Karpas-422 (cell line): ENCODE measurements at regions not wholly inside any gene's neighbourhood (a gene's known extent, or its start where the extent isn't known, plus 50 kb on each side); places are given as distances from the start of the nearest gene placed in this dataset.

Experiments
- DNase-seq: peaks from one replicate; pipeline ENCODE4 v3.0.0-alpha.2; 2015
- H2AFZ ChIP-seq: fragments of 200-600 bp; sonication (generic); 2 replicates; pipeline ENCODE4 v1.6.1; 2014; ENCODE audit warnings: antibody characterized with exemption, low read length, mixed read lengths
- H3K27ac ChIP-seq: fragments of 200-600 bp; sonication (generic); 2 replicates; pipeline ENCODE4 v1.5.1; 2014; ENCODE audit warnings: mild to moderate bottlenecking, low read length, moderate library complexity
- H3K27me3 ChIP-seq: fragments of 200-600 bp; sonication (generic); 2 replicates; pipeline ENCODE4 v1.6.1; 2014; ENCODE audit warnings: low read length, mixed read lengths
- H3K36me3 ChIP-seq: fragments of 200-600 bp; sonication (generic); 2 replicates; pipeline ENCODE4 v1.6.1; 2014; ENCODE audit warnings: low read length, mixed read lengths; ENCODE audit not compliant: insufficient read depth
- H3K4me1 ChIP-seq: fragments of 200-600 bp; sonication (generic); 2 replicates; pipeline ENCODE4 v1.6.1; 2014; ENCODE audit warnings: mild to moderate bottlenecking, low read length, mixed read lengths
- H3K4me2 ChIP-seq: fragments of 200-600 bp; sonication (generic); 2 replicates; pipeline ENCODE4 v1.6.1; 2014; ENCODE audit warnings: low read length, low read depth, mild to moderate bottlenecking; ENCODE audit not compliant: poor library complexity, severe bottlenecking
- H3K4me3 ChIP-seq: fragments of 200-600 bp; sonication (generic); 2 replicates; pipeline ENCODE4 v1.5.1; 2014; ENCODE audit warnings: mild to moderate bottlenecking, antibody characterized with exemption, low read length, mixed read lengths
- H3K79me2 ChIP-seq: fragments of 200-600 bp; sonication (generic); 2 replicates; pipeline ENCODE4 v1.6.1; 2014; ENCODE audit warnings: mild to moderate bottlenecking, low read length, mixed read lengths
- H3K9ac ChIP-seq: fragments of 200-600 bp; sonication (generic); 2 replicates; pipeline ENCODE4 v1.6.0; 2014; ENCODE audit warnings: low read length
- H3K9me2 ChIP-seq: fragments of 200-600 bp; sonication (generic), shearing (Covaris generic); replicated peaks from 2 replicates; pipeline ENCODE4 v1.6.0; 2014; ENCODE audit warnings: mild to moderate bottlenecking, low read length, moderate library complexity; ENCODE audit not compliant: insufficient read depth
- H3K9me3 ChIP-seq: fragments of 300-700, 200-600 bp; sonication (generic); 2 replicates; pipeline ENCODE4 v1.6.1; 2014; ENCODE audit warnings: low read length, mixed read lengths
- H4K20me1 ChIP-seq: fragments of 200-600 bp; sonication (generic); 2 replicates; pipeline ENCODE4 v1.6.1; 2014; ENCODE audit warnings: mild to moderate bottlenecking, antibody characterized with exemption, low read length, low read depth; ENCODE audit not compliant: insufficient read depth

DNA sequence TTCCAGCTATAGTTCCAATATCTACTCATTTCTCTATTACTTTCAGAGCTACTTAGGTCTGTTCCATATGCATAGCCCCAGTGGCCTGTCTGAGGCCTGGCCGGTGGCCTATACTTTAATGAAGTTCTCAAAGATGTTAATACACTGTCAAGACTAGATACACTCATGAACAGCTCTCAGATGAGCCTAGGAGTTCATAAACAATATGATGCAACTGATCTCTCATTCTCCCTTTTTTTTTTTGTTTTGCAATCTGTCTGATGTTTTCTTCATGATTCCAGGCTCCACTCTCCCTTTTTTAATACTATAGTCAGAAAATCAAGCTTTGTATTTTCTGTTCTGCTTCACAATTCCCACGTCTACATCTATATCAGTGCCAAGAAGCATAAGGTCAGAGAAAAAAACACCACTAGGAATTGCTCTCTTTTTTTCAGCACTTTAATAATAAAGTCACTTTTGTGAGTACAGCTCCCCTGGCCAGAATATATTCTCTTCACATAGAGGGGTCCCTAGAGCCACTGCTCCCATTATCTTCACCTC is 321.0 kb downstream of the C7orf25 start:
- Histone ChIP-seq H3K4me1 (no peaks in the 10 kb centered on the region), H2AFZ (no peak overlapping the region), H3K27ac (no peak overlapping the region), H3K4me3 (no peak overlapping the region), H3K9me3 (no peaks in the 10 kb centered on the region), H3K36me3 (no peaks in the 10 kb centered on the region), H3K79me2 (no peaks in the 10 kb centered on the region), H3K4me2 (no peak overlapping the region), H3K9ac (no peak overlapping the region), H3K27me3 (no peaks in the 10 kb centered on the region), H4K20me1 (no peaks in the 10 kb centered on the region), H3K9me2 (no peaks in the 10 kb centered on the region)
- no peak for DNase-seq

DNA sequence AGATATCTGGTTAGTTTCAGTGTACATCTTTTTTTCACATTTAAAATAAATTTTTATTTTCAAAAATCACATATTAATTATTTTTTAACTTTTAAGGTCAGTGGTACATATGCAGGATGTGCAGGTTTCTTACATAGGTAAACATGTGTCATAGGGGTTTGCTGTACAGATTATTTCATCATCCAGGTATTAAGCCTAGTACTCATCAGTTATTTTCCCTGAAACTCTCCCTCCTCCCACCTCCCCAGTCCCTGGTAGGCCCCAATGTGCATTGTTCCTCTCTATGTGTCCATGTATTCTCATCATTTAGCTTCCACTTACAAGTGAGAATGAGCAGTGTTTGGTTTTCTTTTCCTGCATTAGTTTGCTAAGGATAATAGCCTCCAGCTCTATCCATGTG is 323.0 kb downstream of the C7orf25 start:
- H3K9me3 ChIP-seq: no peaks in the 10 kb centered on the region
- no peaks in the 10 kb centered on the region for H3K9me2 ChIP-seq
- H3K4me1 ChIP-seq: no peaks in the 10 kb centered on the region
- H3K4me2 ChIP-seq: no peak overlapping the region
- H3K9ac ChIP-seq: no peak overlapping the region
- no peak overlapping the region for H3K4me3 ChIP-seq
- no peaks in the 10 kb centered on the region for H3K79me2 ChIP-seq
- no peak for DNase-seq
- H3K27me3 ChIP-seq: no peaks in the 10 kb centered on the region
- H3K36me3 ChIP-seq: no peaks in the 10 kb centered on the region
- H4K20me1 ChIP-seq: no peaks in the 10 kb centered on the region
- H2AFZ ChIP-seq: no peak overlapping the region
- H3K27ac ChIP-seq: no peak overlapping the region

DNA sequence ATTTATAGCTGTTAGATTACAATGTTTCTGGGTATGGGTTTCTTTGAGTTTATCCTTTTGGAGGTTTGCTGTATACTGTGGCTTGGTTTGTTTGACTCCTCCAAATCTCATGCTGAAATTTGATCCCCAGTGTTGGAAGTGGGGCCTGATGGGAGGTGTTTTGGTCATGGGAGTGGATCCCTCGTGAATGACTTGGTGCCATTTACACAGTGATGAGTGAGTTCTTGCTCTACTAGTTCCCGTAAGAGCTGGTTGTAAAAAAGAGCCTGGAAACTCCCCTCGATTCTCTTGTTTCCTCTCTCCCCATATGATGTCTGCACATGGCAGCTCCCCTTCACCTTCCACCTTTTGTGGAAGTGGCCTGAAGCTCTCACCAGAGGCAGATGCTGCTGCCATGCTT is 324.1 kb downstream of the C7orf25 start:
- no peak for DNase-seq
- Histone ChIP-seq H2AFZ (no peak overlapping the region), H3K4me1 (no peaks in the 10 kb centered on the region), H3K27me3 (no peaks in the 10 kb centered on the region), H3K79me2 (no peaks in the 10 kb centered on the region), H3K27ac (no peak overlapping the region), H3K9ac (no peak overlapping the region), H3K9me3 (no peaks in the 10 kb centered on the region), H3K4me3 (no peak overlapping the region), H3K36me3 (no peaks in the 10 kb centered on the region), H3K9me2 (no peaks in the 10 kb centered on the region), H4K20me1 (no peaks in the 10 kb centered on the region), H3K4me2 (no peak overlapping the region)

DNA sequence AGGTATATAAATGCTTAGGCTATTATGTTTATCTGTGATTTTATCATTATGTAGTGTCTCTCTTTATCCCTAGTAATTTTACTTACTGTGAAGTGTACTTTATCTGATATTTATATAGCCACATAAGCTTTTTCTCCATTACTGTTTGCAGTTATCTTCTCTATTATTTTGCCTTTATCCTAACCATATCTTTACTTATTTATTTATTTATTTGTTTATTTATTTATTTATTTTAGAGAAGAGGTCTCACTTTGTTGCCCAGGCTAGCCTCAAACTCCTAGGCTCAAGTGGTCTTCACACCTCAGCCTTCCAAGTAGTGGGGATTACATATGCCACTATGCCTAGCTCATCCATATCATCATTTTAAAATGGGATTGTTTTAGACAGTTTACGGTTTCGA is 331.8 kb downstream of the C7orf25 start:
- Histone ChIP-seq H3K36me3 (no peaks in the 10 kb centered on the region), H3K27ac (no peak overlapping the region), H3K9me2 (no peaks in the 10 kb centered on the region), H4K20me1 (no peaks in the 10 kb centered on the region), H3K4me1 (no peaks in the 10 kb centered on the region), H3K4me3 (no peak overlapping the region), H2AFZ (no peak overlapping the region), H3K9ac (no peak overlapping the region), H3K9me3 (peaks cover 7% of the 10 kb centered on the region; the same call in 1 of the 2 replicates), H3K27me3 (no peaks in the 10 kb centered on the region), H3K4me2 (no peak overlapping the region), H3K79me2 (no peaks in the 10 kb centered on the region)
- DNase-seq: no peak

DNA sequence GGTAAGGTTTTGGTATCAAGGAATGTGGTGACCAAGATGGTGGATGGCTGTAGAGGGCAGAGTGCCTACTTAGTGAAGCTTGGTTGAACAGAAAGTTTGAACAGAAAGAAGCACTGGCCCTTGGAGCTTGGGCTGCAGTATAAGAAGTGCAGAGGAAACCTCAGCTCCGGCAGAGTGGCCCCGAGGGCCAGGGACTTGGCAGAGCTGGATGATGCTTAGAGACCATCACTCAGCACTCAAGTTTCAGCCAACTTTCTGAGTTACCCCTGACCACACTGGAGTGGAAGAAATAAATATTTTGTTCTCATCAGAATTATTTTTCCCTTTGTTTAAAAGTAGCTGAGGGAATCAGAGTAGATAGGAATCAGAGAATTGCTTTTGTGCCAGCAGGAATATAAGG is 336.7 kb downstream of the C7orf25 start:
- no peak for DNase-seq
- no peak overlapping the region for H3K9ac ChIP-seq
- no peaks in the 10 kb centered on the region for H3K79me2 ChIP-seq
- H3K4me3 ChIP-seq: no peak overlapping the region
- no peaks in the 10 kb centered on the region for H3K27me3 ChIP-seq
- H3K27ac ChIP-seq: no peak overlapping the region
- no peaks in the 10 kb centered on the region for H3K4me1 ChIP-seq
- no peak overlapping the region for H3K4me2 ChIP-seq
- no peaks in the 10 kb centered on the region for H4K20me1 ChIP-seq
- H3K36me3 ChIP-seq: no peaks in the 10 kb centered on the region
- H3K9me2 ChIP-seq: no peaks in the 10 kb centered on the region
- H2AFZ ChIP-seq: no peak overlapping the region
- peaks cover 7% of the 10 kb centered on the region; the same call in 1 of the 2 replicates for H3K9me3 ChIP-seq

DNA sequence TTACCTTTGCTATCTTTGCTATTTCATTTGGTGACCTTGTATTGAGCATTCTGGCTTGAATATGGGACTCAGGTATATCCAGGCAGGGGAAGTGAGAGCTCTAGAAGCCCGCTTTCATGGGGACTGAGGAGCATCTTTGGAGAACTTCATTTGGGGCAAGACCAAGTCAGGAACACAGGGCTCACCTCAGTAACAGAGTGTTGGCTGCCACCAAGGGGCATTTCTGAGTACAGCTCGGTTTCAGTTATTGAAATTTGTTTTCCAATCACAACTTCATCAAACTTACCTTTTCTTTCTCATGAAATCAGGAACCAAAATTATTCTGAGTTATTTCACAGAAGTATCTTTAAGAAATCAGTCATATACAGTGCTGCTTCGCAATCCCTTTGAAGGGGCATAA is 337.2 kb downstream of the C7orf25 start:
- Histone ChIP-seq H4K20me1 (no peaks in the 10 kb centered on the region), H3K27me3 (no peaks in the 10 kb centered on the region), H3K9ac (no peak overlapping the region), H3K4me2 (no peak overlapping the region), H3K4me1 (no peaks in the 10 kb centered on the region), H3K4me3 (no peak overlapping the region), H3K9me3 (peaks cover 5% of the 10 kb centered on the region; the same call in 1 of the 2 replicates), H3K36me3 (no peaks in the 10 kb centered on the region), H2AFZ (no peak overlapping the region), H3K79me2 (no peaks in the 10 kb centered on the region), H3K27ac (no peak overlapping the region), H3K9me2 (no peaks in the 10 kb centered on the region)
- DNase-seq: no peak

DNA sequence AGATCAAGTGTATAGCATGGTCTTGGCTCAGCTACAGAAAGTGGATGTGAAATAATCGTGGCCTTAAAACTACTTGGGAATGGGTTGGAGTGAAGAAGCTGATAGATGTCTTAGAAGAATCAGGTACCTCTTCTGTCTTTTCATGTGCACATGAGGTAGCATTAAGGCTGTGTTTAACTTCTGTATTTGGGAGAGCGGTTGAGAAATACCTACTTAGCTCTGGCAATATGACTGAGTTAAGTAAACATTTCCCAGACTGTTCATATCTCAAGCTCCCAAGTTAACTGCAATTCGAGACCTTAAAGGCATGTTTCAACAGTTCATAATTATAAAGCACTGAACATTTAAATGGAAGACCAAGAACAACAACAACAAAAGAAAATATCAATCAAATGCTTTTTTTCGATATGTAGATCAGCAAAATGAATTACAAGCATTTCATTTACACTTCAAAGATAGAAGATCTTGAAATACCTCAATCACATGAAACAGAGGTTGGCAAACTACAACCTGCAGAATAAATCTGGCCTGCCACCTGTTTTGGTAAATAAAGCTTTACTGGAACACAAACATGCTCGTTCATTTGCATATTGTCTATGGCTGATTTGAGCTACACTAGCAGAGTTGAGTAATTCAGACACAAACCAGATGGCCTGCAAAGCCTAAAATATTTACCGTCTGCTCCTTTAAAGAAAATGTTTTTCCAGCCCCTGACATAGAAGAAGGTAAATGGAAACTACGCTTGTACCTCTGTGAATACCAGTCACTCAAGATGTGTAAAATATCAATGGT is 337.1 kb upstream of the GLI3 start:
- Histone ChIP-seq H3K9ac (no peak overlapping the region), H3K36me3 (no peaks in the 10 kb centered on the region), H3K4me1 (no peaks in the 10 kb centered on the region), H4K20me1 (no peaks in the 10 kb centered on the region), H3K4me3 (no peak overlapping the region), H3K79me2 (no peaks in the 10 kb centered on the region), H3K27ac (no peak overlapping the region), H2AFZ (no peak overlapping the region), H3K4me2 (no peak overlapping the region), H3K9me2 (no peaks in the 10 kb centered on the region), H3K9me3 (no peaks in the 10 kb centered on the region), H3K27me3 (no peaks in the 10 kb centered on the region)
- DNase-seq: no peak

DNA sequence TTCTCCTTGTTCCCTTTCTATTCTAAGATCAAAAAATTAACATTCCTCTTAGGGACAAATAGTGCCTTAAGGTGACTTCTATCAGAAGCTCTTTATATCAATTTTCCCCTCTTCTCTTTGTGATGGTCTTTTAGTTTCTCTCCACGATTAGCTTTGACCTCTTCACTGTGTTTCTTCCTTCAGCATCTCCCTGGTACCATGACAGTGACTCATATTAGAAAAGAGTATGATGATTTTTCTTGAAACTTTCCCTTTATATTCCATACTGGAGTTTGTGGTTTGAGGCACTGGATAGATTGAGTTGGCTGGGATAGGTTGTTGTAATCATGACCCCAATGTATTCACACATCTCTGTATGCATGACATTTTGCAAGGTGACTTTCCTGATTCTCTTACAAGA is 335.6 kb upstream of the GLI3 start:
- Histone ChIP-seq H2AFZ (no peak overlapping the region), H3K9me3 (no peaks in the 10 kb centered on the region), H3K4me3 (no peak overlapping the region), H3K79me2 (no peaks in the 10 kb centered on the region), H3K9me2 (no peaks in the 10 kb centered on the region), H3K27ac (no peak overlapping the region), H3K27me3 (no peaks in the 10 kb centered on the region), H3K4me1 (no peaks in the 10 kb centered on the region), H3K4me2 (no peak overlapping the region), H3K9ac (no peak overlapping the region), H4K20me1 (no peaks in the 10 kb centered on the region), H3K36me3 (no peaks in the 10 kb centered on the region)
- DNase-seq: no peak
